GM19452 (cell line): ENCODE measurements at regions not wholly inside any gene's neighbourhood (a gene's known extent, or its start where the extent isn't known, plus 50 kb on each side); places are given as distances from the start of the nearest gene placed in this dataset.
"Not testable (repeated sequence)": the region's sequence is repeated elsewhere in the genome, so short reads cannot be mapped to it uniquely, and the experiment has no call there.

Experiments used
- ATAC-seq: cut with Tn5 transposase; IDR thresholded peaks from one replicate; pipeline ENCODE4 v1.9.1; 2021; ENCODE audit not compliant: unreplicated experiment

DNA sequence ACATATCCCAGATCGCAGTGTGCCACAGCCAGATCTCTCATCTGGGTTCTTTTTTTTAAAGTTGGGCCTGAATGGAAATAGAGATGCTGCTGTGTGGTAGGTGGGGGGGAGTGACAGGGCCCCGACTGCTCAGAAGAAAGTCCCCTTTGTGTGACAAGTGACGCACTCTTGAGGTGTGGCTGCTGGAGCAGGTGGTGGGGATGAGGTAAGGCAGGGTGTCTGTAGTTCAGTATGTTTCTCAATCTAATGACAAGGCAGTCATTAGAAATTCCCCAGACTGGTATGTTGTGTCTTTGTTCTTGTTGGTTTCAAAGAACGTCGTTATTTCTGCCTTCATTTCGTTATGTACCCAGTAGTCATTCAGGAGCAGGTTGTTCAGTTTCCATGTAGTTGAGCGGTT is 128.8 kb upstream of the TACR1 start:
- no peak for ATAC-seq

DNA sequence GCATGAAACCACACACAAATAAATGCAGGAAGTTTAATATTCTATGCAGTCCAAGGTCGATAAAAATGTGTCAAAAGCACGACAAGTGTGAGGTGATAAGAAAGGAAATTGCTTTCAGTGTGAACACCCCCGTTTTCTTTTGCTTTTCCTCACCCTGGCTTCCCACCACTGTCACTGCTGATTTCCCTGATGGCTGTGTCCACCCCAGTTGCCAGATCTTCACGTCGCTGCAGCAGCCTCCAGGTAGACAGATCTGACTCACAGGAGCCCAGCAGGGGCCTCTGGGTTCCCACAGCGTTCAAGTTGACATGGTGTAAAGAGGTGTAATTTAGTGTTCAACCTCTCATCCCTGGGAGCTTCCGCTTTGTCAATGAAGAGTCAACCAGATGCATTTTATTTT is 128.0 kb upstream of the TACR1 start:
- no peak for ATAC-seq

DNA sequence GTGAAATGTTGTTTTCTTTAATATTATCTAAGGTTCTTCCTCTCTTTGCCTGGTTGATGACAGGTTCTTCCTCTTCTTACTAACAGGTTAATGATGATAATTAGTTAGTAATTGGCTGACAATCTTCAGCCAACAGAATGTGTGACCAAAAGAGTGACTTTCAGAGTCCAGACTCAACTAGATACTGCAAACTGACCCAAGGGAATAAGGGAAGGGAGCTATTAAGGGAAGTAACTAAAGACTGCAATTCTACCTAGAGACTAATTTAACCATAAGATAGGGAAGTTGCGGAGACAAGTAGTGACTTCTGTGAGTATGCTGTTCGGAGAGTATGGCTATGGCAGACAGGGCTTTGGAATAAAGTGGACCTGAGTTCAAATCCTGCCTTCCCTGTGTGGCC is 127.3 kb upstream of the TACR1 start:
- ATAC-seq, result no peak

DNA sequence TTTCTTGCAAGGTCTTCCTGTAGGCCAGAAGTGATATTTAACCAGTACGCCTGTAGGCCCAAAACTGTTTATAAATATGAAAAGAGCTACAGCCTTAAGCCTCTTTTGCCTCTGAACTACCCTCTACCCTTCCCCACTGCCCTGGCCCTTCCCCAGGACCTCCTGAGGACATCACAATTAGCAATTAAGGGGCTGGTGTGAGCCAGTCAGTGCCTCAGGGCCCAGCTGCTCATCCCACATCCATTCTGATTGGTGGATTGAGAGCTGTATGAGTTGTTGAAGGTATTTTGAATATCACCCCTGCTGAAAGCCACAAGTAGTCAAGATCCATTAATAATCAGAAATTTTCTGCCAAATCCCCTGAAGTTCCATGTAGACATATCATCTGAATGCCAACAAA is 126.3 kb upstream of the TACR1 start:
- no peak for ATAC-seq

DNA sequence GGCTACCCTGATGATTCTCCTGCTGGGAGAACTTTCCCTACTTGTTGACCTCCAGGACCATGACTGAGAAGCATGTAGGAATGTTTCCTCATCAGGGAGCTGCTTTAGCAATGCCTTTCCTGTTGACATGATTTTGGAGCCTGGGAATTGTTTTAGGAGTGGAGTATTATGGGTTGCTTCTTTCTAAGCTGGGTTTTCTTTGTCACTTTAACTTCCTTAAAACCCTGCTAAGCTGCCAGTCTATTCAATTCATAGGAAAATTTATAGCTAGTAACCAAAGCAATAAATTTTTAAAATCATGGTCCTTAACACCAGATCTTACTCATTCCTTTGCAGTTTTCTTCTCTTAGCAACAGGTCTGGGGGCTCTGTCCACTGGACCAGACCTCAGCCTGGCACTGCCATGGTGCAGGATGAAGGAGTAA is 125.6 kb upstream of the TACR1 start:
- no peak for ATAC-seq

DNA sequence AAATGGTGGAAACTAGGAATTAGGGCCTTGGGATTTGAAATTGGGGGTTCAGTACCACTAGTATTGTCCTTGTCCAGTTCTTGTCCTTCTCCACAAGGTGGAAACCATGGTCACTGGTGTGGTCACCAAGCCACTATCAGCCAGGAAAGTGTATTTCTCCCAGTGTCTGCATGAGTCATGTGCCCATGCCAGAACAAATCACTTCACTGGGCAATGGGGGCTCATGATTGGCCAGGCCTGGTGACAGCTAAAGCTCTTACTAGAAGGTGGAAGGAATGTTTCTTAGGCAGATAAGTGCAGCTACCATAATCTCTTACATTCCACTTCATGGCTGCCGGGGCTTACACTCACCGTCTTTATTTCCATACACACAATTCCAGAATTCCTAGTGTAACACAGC is 124.8 kb upstream of the TACR1 start:
- no peak for ATAC-seq

DNA sequence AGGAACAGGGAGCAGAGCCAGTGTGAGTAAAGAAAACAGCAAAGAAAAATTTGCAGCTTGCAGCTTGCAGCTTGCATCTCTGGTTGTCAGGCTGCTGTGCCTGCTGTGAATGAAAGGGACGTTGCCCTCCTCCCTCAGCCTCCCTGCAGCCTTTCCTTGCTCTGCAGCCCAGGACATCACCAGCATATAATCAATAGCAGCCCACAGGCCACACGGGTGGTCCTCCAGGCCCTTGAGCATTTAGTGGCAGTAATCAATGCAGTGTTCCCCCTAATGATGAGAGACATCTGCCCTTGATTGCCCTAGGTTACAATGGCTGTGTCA is 122.2 kb upstream of the TACR1 start:
- no peak for ATAC-seq

DNA sequence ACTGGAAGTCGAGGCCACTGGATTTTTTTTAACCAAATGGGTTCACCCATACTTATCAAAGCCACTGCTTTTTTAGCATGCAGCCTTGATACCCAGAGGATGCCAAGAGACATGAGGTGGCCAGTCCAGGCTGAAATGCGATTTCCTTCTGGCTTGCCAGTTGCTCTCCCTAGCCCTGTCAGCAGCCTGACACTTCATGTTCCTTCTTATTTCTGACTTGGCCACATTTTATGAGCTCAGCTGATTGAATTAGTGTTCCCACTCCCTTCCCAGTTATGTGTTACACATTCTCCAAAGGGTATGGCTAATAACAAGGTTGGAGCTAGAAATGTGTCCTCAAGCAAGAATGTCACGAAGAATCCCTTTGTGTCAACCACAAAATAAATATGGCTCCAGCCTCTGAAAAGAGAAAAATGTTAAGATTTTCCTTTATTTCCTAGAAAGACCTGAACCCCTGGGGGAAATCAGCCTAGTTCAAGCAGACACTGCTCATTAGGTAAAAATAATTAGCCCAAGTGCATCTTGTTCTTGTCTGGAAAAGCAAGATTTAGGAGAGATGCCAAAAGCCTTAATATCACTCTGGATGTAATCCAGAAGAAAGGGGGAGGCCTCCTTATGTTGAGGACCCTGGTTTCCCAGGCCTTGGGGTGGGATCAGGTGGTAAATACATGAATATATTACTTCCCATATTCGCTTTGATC is 121.7 kb upstream of the TACR1 start:
- ATAC-seq, result no peak

DNA sequence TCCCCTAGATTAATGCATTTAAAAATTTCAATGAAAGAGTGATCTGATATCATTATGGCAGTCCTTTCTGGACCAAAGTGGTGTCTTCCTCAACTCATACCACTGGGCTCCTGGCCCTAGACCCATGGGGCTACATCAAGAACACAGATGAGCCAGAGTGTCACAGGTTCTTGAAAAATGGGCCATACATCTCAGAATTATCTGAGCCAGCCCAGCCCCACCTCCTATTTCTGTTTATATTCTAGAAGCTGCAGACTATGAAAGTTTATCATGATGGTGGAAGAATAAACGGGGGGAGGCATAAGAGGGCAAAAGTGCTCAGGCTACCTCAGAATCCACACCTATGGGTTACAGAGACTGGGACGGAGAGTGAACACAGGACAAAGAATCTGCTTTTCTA is 120.6 kb upstream of the TACR1 start:
- no peak for ATAC-seq

DNA sequence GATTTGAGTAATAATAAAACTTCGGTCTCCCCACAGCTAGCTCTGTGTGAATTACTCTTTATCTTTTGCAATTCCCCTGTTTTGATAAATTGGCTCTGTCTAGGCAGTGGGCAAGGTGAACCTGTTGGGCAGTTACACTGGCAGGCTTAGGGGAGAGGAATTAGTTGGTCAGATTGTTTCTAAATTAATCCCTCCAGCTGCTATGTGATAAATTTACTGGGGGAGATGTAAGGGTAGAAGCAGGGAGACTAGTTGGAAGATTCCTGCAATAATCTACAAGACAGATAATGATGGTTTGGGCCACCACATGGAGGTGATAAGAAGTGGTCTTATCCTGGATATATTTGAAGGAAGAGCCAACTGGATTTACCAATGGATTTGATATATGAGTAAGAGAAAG is 118.5 kb upstream of the TACR1 start:
- ATAC-seq, result no peak

DNA sequence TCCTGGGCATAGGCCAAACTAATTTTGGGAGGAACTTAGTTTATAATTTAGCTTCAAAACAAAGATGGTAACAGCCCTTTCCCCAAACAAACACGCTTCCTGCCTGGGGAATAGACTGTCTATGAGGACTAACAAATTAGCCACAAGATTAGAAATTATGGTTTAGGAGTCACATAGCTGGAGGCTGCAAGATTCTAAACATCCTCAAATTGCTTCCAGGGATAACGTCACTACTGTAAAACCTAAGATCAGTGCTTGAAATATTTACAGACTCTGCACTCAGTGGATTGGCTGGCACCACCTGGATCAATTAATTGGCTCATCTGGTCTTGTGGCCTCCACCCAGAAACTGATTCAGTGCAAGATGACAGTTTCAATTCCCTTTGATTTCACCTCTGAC is 118.0 kb upstream of the TACR1 start:
- no peak for ATAC-seq

DNA sequence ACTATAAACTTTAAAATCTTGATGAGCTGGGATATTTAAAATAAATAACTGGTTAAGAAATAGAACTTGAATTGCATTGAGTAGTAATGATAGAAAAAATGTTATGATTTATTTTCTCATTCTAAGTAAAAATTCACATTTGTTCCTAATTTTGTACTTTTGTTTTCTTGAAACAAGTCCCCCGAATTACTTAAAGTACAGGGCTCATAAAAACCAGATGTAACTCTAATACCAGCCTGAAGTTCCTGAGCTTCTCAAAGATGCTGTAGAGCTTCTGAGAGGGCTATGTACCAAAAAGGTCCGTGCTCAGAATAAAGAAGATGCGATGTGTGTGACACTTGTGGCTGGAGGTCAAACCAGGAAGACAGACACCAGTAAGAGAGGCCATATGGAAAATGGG is 116.1 kb upstream of the TACR1 start:
- no peak for ATAC-seq

DNA sequence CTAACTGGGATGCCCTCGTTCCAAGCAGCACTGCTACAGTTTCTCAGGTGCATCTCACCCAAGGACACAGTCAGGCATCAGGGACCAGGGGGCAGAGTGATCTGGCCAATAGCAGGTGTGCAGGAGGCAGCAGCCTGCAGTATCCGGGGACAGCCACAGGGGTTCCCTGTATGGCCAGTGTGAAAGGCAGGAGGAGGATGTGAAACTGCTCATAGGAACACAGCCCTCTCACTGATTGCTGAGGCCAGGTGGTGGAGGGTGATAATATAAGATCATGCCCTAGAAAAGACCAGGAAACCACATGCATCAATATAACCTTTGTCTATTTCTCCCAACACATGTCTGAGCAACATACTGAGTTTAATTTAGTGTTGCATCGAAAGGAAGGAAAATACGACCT is 112.7 kb upstream of the TACR1 start:
- ATAC-seq, result peak; percentile 100

DNA sequence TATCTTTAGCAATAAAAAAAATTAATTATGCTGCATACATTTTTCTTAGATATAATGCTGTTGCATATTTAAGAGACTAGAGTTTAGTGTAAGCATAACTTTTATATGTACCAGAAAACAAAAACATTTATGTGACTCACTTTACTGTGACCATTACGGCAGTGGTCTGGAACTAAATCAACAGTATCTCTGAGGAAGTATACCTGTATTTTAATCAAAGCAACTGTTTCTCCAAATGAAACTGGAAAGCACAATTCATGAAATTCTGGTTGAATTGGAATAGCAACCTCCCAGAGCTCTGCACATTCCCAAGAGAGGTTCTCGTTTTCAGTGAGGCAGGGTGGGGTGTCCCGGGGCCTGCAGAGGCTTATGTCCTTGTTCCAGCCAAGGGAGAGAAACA is 112.2 kb upstream of the TACR1 start:
- ATAC-seq, result no peak

DNA sequence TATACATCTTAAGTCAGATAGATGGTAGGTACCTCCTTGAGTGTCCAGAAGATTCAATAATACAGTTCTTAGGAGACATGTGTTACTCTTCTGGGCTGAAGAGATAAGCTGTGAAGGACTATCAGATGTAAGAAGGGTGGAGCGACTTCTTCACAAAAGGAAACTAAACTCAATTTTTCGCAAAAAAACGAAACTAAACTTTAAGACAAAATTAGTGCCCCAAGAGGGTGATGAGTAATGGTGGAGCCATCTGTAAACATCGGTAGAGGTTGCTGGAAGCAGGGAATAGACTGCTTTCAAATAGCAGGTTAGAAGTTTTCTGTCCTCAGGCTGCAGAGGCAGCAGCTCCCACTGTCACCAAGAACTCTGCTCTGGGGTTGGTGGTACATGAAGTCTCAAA is 111.6 kb upstream of the TACR1 start:
- ATAC-seq, result no peak

DNA sequence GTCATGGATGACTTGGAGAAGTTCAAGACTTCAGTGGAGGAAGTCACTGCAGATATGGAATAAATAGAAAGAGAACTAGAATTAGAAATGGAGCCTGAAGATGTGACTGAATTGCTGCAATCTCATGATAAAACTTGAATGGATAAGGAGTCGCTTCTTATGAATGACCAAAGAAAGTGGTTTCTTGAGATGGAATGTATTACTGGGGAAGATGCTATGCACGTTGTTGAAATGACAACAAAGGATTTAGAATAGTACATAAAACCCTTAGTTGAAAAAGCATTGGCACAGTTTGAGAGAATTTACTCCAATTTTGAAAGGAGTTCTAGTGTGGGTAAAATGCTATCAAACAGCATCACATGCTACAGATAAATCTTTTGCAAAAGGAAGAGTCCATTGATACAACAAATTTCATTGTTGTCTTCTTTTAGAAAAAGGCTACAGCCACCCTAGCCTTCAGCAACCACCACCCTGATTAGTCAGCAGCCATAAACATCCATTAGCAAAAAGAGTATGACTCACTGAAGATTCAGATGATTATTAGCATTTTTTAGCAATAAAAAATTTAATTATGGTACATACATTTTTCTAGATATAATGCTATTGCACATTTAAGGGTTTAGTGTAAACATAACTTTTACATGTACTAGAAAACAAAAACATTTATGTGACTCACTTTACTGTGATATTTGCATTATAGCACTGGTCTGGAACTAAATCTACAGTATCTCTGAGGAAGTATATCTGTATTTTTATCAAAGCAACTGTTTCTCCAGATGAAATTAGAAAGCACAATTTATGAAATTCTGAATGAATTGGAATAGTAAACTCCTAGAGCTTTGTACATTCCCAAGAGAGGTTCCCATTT is 110.5 kb upstream of the TACR1 start:
- ATAC-seq, result no peak

DNA sequence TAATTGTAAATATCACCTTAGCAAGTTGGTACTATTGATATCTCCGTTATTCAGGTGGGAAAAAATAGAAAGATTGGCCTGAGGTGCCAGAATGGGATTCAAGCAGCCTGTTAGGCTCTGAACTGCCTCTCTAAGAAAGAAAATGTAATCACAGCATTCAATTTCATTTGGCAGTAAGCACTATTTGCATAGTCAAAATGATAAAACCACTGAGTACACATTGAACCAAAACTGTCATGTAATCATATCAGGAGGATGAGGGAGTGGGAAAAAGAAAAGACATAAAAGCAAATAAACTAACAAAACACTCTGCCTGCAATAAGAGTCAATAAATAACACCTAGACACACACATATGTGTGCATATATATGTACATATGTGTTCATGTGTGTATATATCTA is 103.9 kb upstream of the TACR1 start:
- ATAC-seq, result no peak

DNA sequence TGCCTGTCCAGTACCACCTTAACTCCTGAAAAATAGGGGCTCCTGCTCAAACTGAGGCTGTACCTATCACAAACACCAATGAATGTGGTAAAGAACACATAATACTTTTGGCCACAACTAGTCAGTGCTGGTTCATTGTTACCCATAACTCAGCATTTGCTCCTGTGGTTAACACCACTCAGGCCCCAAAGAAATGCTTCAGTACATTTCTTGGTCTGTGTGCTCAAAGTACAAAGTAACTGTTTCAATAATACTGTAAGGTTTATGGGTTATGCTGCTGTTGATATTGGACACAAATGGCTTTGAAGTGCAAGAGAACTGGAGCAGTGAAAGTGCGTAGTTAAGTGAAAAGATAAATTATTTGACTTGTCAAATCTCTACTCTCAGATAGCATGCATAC is 95.0 kb upstream of the TACR1 start:
- no peak for ATAC-seq

DNA sequence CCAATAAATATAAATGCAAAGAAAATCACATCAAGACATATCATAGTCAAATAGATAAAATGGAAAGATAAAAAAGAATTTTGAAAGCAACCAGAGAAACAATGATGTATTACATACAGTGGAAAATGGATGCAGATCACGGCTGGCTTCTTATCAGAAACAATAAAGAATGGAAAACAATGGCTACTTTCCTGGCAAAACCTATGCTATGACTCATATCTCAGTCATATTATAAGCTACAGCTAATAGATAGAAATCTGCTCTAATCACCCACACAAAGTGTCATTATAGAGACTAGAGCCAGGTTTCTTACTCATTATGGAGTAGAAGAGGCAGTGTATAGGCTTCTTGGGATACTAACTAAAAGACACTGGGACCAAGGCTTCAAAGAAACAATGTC is 93.5 kb upstream of the TACR1 start:
- ATAC-seq, result no peak

DNA sequence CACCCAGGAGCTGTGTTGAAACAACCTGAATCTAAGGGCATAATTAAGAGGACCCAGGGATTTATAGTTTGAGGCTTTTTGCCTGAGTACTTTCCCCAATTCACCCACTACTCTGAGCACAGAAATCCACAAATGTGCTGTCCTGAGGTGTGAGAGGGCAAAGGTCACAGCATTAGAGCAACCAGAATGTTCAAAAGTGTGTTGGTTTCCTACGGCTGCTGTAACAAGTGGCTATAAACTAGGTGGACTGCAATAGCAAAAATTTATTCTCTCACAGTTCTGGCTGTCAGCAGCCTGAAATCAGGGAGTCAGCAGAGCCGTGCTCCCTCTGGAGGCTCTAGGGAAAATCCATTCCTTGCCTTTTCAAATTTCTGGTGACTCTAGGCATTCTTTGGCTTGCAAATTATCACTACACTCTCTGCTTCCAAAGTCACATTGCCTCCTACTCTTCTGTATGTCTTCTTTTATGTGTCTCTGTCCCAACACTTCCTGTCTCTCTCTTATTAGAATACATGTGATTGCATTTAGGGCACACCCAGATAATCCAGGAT is 91.4 kb upstream of the TACR1 start:
- ATAC-seq, result no peak

DNA sequence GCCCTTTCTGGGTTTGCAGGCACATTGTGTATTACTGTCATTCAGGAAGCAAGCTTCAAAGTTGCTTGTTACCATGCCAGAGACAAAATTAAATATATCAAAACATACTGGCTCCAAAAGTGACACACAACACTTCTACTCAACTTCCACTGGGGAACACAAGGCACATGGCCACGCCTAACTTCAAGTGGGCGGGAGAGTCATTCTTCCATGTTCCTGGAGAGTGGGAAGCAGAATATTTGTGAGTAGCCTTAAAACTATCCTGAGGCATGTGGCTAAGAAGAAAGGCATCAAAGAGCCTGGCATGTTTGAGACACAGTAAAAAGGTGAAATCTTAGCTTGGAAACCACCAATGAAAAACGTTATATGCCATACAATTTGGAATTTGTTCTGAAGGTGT is 90.5 kb upstream of the TACR1 start:
- no peak for ATAC-seq

DNA sequence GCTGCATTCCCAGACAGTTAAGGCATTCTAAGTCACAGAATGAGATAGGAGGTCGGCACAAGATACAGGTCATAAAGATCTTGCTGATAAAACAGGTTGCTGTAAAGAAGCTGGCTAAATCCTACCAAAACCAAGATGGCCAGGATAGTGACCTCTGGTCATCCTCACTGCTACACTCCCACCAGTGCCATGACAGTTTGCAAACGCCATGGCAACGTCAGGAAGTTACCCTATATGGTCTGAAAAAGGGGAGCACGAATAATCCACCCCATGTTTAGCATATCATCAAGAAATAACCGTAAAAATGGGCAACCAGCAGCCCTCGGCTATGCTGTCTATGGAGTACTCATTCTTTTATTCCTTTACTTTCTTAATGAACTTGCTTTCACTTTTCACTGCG is 89.9 kb upstream of the TACR1 start:
- not testable (repeated sequence) for ATAC-seq

DNA sequence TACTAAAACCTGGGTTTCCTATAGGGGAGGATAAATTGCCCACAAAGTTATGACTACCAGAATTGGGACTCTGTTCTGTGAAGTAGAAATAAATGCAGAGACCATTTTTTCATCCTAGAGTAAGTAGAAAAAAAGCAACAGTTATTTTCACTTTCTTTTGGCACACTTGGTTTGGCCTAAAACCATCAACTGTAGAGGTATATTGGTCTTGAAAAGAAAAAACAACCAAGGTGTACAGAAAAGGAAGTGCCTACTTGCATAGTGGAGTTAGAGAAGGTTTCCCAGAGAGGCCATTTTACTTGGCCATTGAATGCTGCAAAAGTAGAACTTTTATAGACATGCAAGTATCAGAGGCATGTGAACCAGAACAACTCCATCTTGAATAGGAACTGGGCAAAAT is 89.4 kb upstream of the TACR1 start:
- no peak for ATAC-seq
